ENCODE measurements at regions not wholly inside any gene's neighbourhood (a gene's known extent, or its start where the extent isn't known, plus 50 kb on each side); places are given as distances from the start of the nearest gene placed in this dataset.

DNA sequence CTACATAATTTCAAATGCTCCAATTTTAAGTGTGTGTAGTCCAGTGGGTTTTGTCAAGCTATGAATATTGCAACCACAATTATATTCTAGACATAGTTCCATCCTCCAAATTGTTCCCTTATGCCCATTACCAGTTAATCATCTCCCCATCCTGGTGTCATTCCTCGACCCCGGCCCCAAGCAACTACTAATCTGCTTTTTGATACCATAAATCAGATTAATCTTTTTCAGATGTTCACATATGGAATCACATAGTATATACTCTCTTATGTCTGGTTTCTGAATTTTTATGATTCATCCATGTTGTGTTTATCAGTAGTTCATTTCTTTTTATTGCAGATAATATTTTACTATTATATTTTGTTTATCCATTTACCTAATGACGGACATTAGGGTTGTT lies 148.4 kb upstream of the RORB start:
- Mint-ChIP-seq H3K27me3 (ENCODE audit: low read depth) (no peaks in the 10 kb centered on the region), H3K9me3 (peaks cover 13% of the 10 kb centered on the region), H3K4me1 (no peaks in the 10 kb centered on the region), H3K36me3 (no peaks in the 10 kb centered on the region), H3K4me3 (no peak overlapping the region), H3K27ac (no peak overlapping the region)
- TF ChIP-seq CTCF (IDR thresholded peaks at IDR 0.05; ENCODE audit: unreplicated experiment): no peak
- no peak for DNase-seq (ENCODE audit: low spot score in 2 of 2, unreplicated experiment in 2 of 2)

DNA sequence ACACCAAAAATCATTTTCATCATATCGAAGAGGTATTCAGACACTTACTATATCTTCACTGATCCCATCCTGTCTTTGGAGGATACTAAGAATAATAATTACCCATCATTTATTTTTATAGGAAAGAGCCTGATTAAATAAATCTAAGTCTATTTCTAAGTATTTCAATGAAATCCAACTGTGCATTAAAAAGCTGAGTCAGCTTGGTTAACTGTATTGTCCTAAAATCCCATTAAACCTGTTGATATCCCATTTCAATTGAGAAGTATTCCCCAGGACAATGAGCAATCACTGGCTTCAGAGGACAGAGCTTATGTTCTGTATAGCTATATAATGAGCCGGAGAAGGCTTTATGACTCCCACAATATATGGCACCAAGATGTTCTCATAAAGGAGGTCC lies 142.0 kb upstream of the RORB start:
- Mint-ChIP-seq H3K36me3 (no peaks in the 10 kb centered on the region), H3K27me3 (ENCODE audit: low read depth) (no peaks in the 10 kb centered on the region), H3K4me1 (peaks cover 12% of the 10 kb centered on the region), H3K9me3 (peaks cover 13% of the 10 kb centered on the region), H3K4me3 (no peak overlapping the region), H3K27ac (no peak overlapping the region)
- TF ChIP-seq CTCF (IDR thresholded peaks at IDR 0.05; ENCODE audit: unreplicated experiment): no peak
- DNase-seq (ENCODE audit: low spot score in 2 of 2, unreplicated experiment in 2 of 2): no peak

DNA sequence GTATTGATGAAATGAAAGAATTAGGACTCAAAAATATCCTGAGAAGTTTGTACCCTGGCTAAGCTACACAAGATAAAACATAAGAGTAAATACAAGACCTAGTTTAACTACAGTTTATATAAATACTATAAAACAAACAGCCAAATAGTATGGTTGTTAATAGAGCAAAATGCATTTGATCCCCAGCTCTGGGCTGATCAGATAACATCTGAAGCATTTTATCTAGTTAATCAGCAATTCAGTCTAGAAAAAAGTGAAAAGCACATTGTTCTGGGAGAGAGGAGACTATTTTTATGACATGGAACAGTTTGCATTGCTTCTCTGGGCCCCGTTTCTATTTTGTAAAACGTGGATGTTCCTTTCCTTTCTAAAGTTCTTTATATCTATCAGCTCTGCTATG lies 139.6 kb upstream of the RORB start:
- H3K4me3 Mint-ChIP-seq: no peak overlapping the region
- no peak for TF ChIP-seq CTCF (IDR thresholded peaks at IDR 0.05; ENCODE audit: unreplicated experiment)
- H3K27me3 Mint-ChIP-seq (ENCODE audit: low read depth): peaks cover 3% of the 10 kb centered on the region
- H3K27ac Mint-ChIP-seq: no peak overlapping the region
- no peaks in the 10 kb centered on the region for H3K36me3 Mint-ChIP-seq
- H3K9me3 Mint-ChIP-seq: peaks cover 6% of the 10 kb centered on the region
- no peak for DNase-seq (ENCODE audit: low spot score in 2 of 2, unreplicated experiment in 2 of 2)
- H3K4me1 Mint-ChIP-seq: peaks cover 12% of the 10 kb centered on the region

- H3K4me1 Mint-ChIP-seq: peaks cover 12% of the 10 kb centered on the region
- H3K36me3 Mint-ChIP-seq: no peaks in the 10 kb centered on the region
- H3K4me3 Mint-ChIP-seq: no peak overlapping the region
- H3K27ac Mint-ChIP-seq: no peak overlapping the region
- no peak for DNase-seq (ENCODE audit: low spot score in 2 of 2, unreplicated experiment in 2 of 2)
- no peak for TF ChIP-seq CTCF (IDR thresholded peaks at IDR 0.05; ENCODE audit: unreplicated experiment)
- H3K9me3 Mint-ChIP-seq: no peaks in the 10 kb centered on the region
- peaks cover 6% of the 10 kb centered on the region for H3K27me3 Mint-ChIP-seq (ENCODE audit: low read depth)
These were observed 138.2 kb upstream of the RORB start for GRCh38 chr9:74358959-74359358.

DNA sequence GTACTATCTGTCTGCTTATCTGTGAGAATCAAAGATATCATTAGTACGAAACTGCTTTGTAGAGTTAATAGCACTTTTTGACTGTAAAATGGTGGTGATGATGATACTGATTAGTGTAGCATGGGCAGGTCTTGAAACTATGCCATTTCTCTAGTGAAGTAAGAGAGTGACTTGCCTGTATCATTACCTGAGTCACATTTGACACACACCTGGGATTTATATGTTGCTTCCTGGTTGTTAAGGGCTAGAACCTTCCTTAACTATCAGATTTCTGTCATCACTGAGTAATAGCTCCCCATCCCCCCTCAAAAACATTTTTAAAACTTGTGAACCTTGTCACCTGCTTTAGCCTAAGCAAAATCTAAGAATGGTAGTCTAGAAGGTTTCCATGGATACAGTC lies 135.6 kb upstream of the RORB start:
- no peak for DNase-seq (ENCODE audit: low spot score in 2 of 2, unreplicated experiment in 2 of 2)
- Mint-ChIP-seq H3K4me1 (peaks cover 14% of the 10 kb centered on the region), H3K36me3 (no peaks in the 10 kb centered on the region), H3K27me3 (ENCODE audit: low read depth) (peaks cover 16% of the 10 kb centered on the region), H3K4me3 (no peak overlapping the region), H3K27ac (no peak overlapping the region), H3K9me3 (no peaks in the 10 kb centered on the region)
- no peak for TF ChIP-seq CTCF (IDR thresholded peaks at IDR 0.05; ENCODE audit: unreplicated experiment)

GRCh38 chr9:74362423-74362822 lies 134.7 kb upstream of the RORB start:
- H3K36me3 Mint-ChIP-seq: no peaks in the 10 kb centered on the region
- H3K9me3 Mint-ChIP-seq: peaks cover 4% of the 10 kb centered on the region
- peaks cover 16% of the 10 kb centered on the region for H3K27me3 Mint-ChIP-seq (ENCODE audit: low read depth)
- no peak overlapping the region for H3K4me3 Mint-ChIP-seq
- no peak for TF ChIP-seq CTCF (IDR thresholded peaks at IDR 0.05; ENCODE audit: unreplicated experiment)
- no peak overlapping the region for H3K27ac Mint-ChIP-seq
- no peak for DNase-seq (ENCODE audit: low spot score in 2 of 2, unreplicated experiment in 2 of 2)
- peaks cover 13% of the 10 kb centered on the region for H3K4me1 Mint-ChIP-seq
